Tibial nerve (tissue), 4 donors: ENCODE measurements at regions not wholly inside any gene's neighbourhood (a gene's known extent, or its start where the extent isn't known, plus 50 kb on each side); places are given as distances from the start of the nearest gene placed in this dataset.

Experiments
- DNase-seq, 2 donors: peaks; one replicate each; pipeline ENCODE4 v3.0.0-alpha.2; 2019; ENCODE audit warnings: low spot score in 2 of 2
- H3K27ac ChIP-seq, 4 donors: fragments of 200-600 bp; sonication (generic) in 3 of 4; one replicate each; pipeline ENCODE4 v1.5.1; 2017 to 2019; ENCODE audit warnings: mild to moderate bottlenecking in 1 of 4
- H3K27me3 ChIP-seq, 2 donors: fragments of 200-600 bp; sonication (generic) in 1 of 2; one replicate each; pipeline versions ENCODE4 v1.5.1 to v1.6.0; 2017 to 2019
- H3K36me3 ChIP-seq, 3 donors: fragments of 200-600 bp; sonication (generic); one replicate each; pipeline ENCODE4 v1.5.1; 2018 to 2019
- H3K4me1 ChIP-seq, 4 donors: fragments of 200-600 bp; sonication (generic) in 3 of 4; one replicate each; pipeline ENCODE4 v1.5.1; 2017 to 2019
- H3K4me3 ChIP-seq, 4 donors: fragments of 200-600 bp; sonication (generic) in 3 of 4; one replicate each; pipeline ENCODE4 v1.5.1; 2017 to 2019; ENCODE audit warnings: mild to moderate bottlenecking in 1 of 4, moderate library complexity in 1 of 4
- H3K9me3 ChIP-seq, 4 donors: fragments of 200-600 bp; sonication (generic) in 3 of 4; one replicate each; pipeline ENCODE4 v1.5.1; 2017 to 2019
- EP300 ChIP-seq, 2 donors: sonication (generic); formaldehyde crosslinking; IDR thresholded peaks; one replicate each; pipeline ENCODE4 v1.6.1; 2017; ENCODE audit warnings: antibody characterized with exemption in 2 of 2, mild to moderate bottlenecking in 1 of 2
- POLR2A ChIP-seq, 2 donors: fragments of 450-650 bp; IDR thresholded peaks; one replicate each; pipeline ENCODE4 v1.6.1; 2017; ENCODE audit warnings: antibody characterized with exemption in 2 of 2, mild to moderate bottlenecking in 2 of 2, moderate library complexity in 2 of 2
- WGBS, 2 donors: methylation state at CpG; one replicate each; pipeline ENCODE4 v1.1.5; 2018; 5-methylcytosine and 5-hydroxymethylcytosine counted together
- TF ChIP-seq, protein P1 (sequence below), 5 experiments: fragments of 200-600 bp in 3 of 5; fragments of 450-650 bp in 2 of 5; sonication (generic) in 3 of 5; IDR thresholded peaks; one replicate each; pipeline ENCODE4 v1.5.1; 2016 to 2019; ENCODE audit warnings: antibody characterized with exemption in 5 of 5, mild to moderate bottlenecking in 3 of 5, moderate library complexity in 2 of 5

DNA sequence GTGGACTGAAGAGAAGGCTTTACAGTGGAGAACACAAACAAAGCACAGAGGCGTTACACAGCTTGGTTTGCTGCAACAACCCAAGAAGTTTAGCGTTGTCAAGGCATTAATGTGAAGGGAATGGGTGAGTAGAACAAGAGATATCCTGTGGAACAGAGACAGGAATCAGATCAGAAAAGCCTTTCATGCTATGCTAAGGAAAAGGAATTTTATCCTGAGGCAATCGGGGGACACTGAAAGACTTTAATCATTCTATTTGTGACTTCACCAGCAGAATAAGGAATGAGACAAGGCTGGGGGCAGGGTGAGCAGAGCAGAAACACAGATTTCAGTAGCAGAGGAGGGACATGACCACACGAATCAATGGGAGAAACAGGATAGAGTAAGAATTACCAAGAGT lies 600.7 kb downstream of the IRS1 start:
- no peak for DNase-seq
- Histone ChIP-seq H3K4me3 (no peak overlapping the region), H3K27me3 (no peaks in the 10 kb centered on the region), H3K27ac (peak overlapping the region in 1 of 4 donors; percentile 44), H3K36me3 (no peaks in the 10 kb centered on the region), H3K4me1 (no peaks in the 10 kb centered on the region), H3K9me3 (no peaks in the 10 kb centered on the region)
- TF ChIP-seq, protein P1, sequence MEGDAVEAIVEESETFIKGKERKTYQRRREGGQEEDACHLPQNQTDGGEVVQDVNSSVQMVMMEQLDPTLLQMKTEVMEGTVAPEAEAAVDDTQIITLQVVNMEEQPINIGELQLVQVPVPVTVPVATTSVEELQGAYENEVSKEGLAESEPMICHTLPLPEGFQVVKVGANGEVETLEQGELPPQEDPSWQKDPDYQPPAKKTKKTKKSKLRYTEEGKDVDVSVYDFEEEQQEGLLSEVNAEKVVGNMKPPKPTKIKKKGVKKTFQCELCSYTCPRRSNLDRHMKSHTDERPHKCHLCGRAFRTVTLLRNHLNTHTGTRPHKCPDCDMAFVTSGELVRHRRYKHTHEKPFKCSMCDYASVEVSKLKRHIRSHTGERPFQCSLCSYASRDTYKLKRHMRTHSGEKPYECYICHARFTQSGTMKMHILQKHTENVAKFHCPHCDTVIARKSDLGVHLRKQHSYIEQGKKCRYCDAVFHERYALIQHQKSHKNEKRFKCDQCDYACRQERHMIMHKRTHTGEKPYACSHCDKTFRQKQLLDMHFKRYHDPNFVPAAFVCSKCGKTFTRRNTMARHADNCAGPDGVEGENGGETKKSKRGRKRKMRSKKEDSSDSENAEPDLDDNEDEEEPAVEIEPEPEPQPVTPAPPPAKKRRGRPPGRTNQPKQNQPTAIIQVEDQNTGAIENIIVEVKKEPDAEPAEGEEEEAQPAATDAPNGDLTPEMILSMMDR (IDR thresholded peaks at IDR 0.05), result no peak
- TF ChIP-seq EP300 (IDR thresholded peaks at IDR 0.05) (no peak), POLR2A (IDR thresholded peaks at IDR 0.05) (no peak)
- 57 to 62% methylated on average over 4 of the region's 4 CpGs for WGBS, 2 donors

DNA sequence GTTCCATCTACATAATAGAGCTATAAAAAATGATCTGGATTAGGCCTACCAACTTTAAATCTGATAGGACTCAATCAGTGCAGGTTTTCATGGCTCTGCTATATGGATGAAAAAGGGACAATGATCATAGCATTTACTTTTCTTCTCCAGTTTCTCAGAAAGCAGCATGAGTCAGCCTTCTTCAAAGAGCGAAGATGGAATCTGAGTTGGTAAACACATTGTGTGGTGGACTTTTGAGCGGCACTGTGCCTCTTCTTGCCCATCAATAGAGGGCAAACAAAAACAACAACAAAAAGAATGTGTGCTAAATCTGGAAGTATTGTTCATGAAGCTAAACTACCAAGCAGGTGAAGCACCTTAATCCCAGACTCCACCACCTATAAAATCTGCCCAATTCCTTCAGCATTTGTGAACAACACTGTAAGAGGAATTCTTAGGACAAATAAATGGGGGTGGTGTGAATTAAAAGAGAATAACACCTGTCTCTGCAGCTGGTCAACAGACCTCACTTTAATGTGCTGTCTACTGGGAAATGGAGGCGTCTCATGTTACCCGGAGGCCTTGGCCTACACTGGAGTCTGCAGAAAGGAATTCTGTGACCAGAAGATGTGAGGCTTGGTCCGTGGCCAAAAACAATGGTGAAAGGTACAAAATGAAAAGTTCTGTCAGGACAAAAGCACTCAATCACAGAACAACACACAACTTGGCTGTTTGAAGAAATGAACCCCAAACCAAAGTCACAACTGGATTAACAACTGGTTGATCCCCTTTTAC lies 609.0 kb downstream of the IRS1 start:
- no peak for TF ChIP-seq POLR2A (IDR thresholded peaks at IDR 0.05)
- no peak for TF ChIP-seq EP300 (IDR thresholded peaks at IDR 0.05)
- TF ChIP-seq, protein P1 (IDR thresholded peaks at IDR 0.05), result no peak
- Histone ChIP-seq H3K4me3 (no peak overlapping the region), H3K36me3 (no peaks in the 10 kb centered on the region), H3K27ac (no peak overlapping the region), H3K9me3 (no peaks in the 10 kb centered on the region), H3K4me1 (peaks cover 0 to 21% (median under 1%) of the 10 kb centered on the region in 4 donors), H3K27me3 (no peaks in the 10 kb centered on the region)
- WGBS, 2 donors, result 66 to 79% methylated on average over 5 of the region's 5 CpGs
- DNase-seq, result no peak

DNA sequence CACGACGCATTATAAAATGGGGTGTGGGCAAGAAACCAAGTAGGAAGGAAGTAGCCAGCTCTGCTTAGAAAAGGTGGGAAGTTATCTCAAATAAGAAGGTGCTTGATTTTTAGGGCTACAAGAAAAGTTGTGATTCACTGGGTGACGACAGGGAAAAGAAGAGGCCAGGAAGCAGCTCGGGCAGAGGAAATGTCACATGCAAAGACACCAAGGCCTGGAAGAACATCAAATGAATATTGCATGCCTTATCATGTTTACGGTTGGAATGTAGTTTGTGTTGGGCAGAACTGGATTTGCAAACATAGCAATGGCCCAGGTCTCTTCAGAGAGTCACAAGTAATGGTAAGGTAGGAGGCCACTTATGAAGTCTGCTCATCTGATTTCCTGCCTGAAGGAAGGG lies 610.6 kb downstream of the IRS1 start:
- WGBS, 2 donors, result 86 to 91% methylated on average over 5 of the region's 5 CpGs
- Histone ChIP-seq H3K9me3 (no peaks in the 10 kb centered on the region), H3K27ac (no peak overlapping the region)

DNA sequence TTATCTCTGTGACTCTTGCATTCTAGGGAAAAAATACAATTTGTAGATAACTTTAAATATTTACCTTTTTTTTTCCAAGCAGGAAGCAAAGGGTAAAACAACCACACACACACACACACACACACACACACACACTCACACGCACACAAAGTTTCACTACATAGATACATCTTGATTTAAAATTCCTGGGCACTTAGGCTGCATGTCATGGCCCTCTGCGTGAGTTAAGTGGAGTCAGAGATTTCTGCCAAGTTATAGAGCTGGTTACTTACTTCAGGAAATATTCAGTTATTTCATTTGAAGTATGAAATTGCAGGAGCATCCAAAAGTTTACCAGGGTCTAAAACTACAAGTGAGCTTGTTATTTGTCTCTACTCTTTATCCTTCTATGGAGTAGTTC lies 612.0 kb downstream of the IRS1 start:
- no peak overlapping the region for H3K27ac ChIP-seq
- TF ChIP-seq, protein P1 (IDR thresholded peaks at IDR 0.05), result no peak
- no peak for TF ChIP-seq POLR2A (IDR thresholded peaks at IDR 0.05)
- TF ChIP-seq EP300 (IDR thresholded peaks at IDR 0.05), result no peak
- no peaks in the 10 kb centered on the region for H3K36me3 ChIP-seq
- H3K4me3 ChIP-seq, result no peak overlapping the region
- H3K9me3 ChIP-seq, result no peaks in the 10 kb centered on the region
- peaks cover 0 to 36% (median 5%) of the 10 kb centered on the region in 4 donors for H3K4me1 ChIP-seq
- no peak for DNase-seq
- no peaks in the 10 kb centered on the region for H3K27me3 ChIP-seq
- 45 to 46% methylated on average over 2 of the region's 2 CpGs for WGBS, 2 donors

More for the DNA sequence above, 610.6 kb downstream of the IRS1 start:
- H3K27me3 ChIP-seq, result no peaks in the 10 kb centered on the region
- TF ChIP-seq, protein P1 (IDR thresholded peaks at IDR 0.05), result no peak
- TF ChIP-seq EP300 (IDR thresholded peaks at IDR 0.05) (no peak), POLR2A (IDR thresholded peaks at IDR 0.05) (no peak)
- no peaks in the 10 kb centered on the region for H3K36me3 ChIP-seq
- DNase-seq, result no peak
- H3K4me1 ChIP-seq, result peaks cover 0 to 36% (median 5%) of the 10 kb centered on the region in 4 donors
- H3K4me3 ChIP-seq, result no peak overlapping the region

DNA sequence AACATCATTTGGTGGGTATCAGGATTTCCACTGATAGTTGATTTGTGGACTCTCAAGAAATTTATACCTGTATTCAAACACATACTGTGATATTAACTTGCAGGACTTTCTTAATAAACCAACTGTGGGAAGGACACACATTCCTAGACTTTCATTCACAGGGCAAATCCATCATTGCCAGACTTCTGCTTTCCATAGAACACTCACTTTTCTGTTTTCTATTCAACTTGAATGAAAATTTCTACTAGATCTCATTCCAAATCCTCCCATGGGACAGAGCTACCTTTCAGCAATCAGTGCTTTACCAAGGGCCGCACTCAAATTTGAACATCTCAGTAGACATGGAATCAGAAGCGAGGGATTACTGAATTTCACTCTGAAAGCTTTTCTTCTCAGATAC lies 612.5 kb downstream of the IRS1 start:
- H3K4me3 ChIP-seq, result no peak overlapping the region
- TF ChIP-seq, protein P1 (IDR thresholded peaks at IDR 0.05), result no peak
- TF ChIP-seq POLR2A (IDR thresholded peaks at IDR 0.05), result no peak
- no peak for TF ChIP-seq EP300 (IDR thresholded peaks at IDR 0.05)
- 62 to 74% methylated on average over 2 of the region's 2 CpGs for WGBS, 2 donors

More for the DNA sequence above, 612.5 kb downstream of the IRS1 start:
- no peaks in the 10 kb centered on the region for H3K36me3 ChIP-seq
- no peak overlapping the region for H3K27ac ChIP-seq
- H3K4me1 ChIP-seq, result peaks cover 0 to 36% (median 5%) of the 10 kb centered on the region in 4 donors
- H3K27me3 ChIP-seq, result no peaks in the 10 kb centered on the region
- DNase-seq, result no peak
- H3K9me3 ChIP-seq, result no peaks in the 10 kb centered on the region
